Urinary bladder (tissue), 3 donors: ENCODE measurements at regions not wholly inside any gene's neighbourhood (a gene's known extent, or its start where the extent isn't known, plus 50 kb on each side); places are given as distances from the start of the nearest gene placed in this dataset.
"Not testable (repeated sequence)": the region's sequence is repeated elsewhere in the genome, so short reads cannot be mapped to it uniquely, and the experiment has no call there.

Experiments used
- DNase-seq: peaks from one replicate; pipeline ENCODE4 v3.0.0-alpha.2; 2015; ENCODE audit errors: extremely low spot score
- H3K27ac ChIP-seq: one replicate; pipeline ENCODE4 v1.5.1; 2013; ENCODE audit warnings: low read depth, mild to moderate bottlenecking, moderate library complexity
- H3K36me3 ChIP-seq: one replicate; pipeline ENCODE4 v1.6.1; 2013; ENCODE audit warnings: mild to moderate bottlenecking, moderate library complexity; ENCODE audit not compliant: insufficient read depth
- H3K4me1 ChIP-seq: one replicate; pipeline ENCODE4 v1.6.1; 2013; ENCODE audit warnings: mild to moderate bottlenecking, moderate library complexity; ENCODE audit not compliant: insufficient read depth
- H3K4me3 ChIP-seq: one replicate; pipeline ENCODE4 v1.5.1; 2013; ENCODE audit warnings: low read depth, low read length
- WGBS: extraction: QIAGEN DNeasy Blood & Tissue Kit; methylation state at CpG from one replicate; pipeline ENCODE4 v1.1.7; 2013; 5-methylcytosine and 5-hydroxymethylcytosine counted together
- donor health status: healthy with polysubstance abuse.
- donor health status: healthy.

GRCh38 chr2:34199971-34200370, 600.9 kb upstream of the FAM98A start:
- Histone ChIP-seq H3K4me3 (no peak overlapping the region), H3K4me1 (no peaks in the 10 kb centered on the region), H3K27ac (no peak overlapping the region), H3K36me3 (no peaks in the 10 kb centered on the region)
- DNase-seq, result no peak

DNA sequence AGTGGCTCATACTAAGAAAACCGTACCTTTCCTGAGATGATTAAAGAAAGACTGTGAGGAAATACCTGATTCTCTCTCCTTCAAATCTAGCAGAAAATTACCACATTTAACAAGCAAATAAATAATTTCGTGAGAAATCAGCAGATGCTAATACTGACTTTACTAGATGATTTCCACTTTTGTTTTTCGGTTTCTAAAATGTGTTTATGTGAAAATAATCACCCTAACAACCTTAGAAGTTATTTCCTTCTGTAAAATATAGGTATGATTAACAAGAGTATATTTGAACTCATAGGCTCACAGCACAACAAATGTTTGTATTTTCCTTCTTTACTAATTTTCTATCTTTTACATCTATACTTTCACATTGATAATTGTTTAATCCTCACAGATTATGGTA, 594.1 kb upstream of the FAM98A start:
- no peak overlapping the region for H3K4me3 ChIP-seq
- no peak overlapping the region for H3K27ac ChIP-seq
- no peaks in the 10 kb centered on the region for H3K36me3 ChIP-seq
- DNase-seq, result no peak
- H3K4me1 ChIP-seq, result no peaks in the 10 kb centered on the region
- WGBS, result 86% methylated on average over 3 of the region's 3 CpGs

DNA sequence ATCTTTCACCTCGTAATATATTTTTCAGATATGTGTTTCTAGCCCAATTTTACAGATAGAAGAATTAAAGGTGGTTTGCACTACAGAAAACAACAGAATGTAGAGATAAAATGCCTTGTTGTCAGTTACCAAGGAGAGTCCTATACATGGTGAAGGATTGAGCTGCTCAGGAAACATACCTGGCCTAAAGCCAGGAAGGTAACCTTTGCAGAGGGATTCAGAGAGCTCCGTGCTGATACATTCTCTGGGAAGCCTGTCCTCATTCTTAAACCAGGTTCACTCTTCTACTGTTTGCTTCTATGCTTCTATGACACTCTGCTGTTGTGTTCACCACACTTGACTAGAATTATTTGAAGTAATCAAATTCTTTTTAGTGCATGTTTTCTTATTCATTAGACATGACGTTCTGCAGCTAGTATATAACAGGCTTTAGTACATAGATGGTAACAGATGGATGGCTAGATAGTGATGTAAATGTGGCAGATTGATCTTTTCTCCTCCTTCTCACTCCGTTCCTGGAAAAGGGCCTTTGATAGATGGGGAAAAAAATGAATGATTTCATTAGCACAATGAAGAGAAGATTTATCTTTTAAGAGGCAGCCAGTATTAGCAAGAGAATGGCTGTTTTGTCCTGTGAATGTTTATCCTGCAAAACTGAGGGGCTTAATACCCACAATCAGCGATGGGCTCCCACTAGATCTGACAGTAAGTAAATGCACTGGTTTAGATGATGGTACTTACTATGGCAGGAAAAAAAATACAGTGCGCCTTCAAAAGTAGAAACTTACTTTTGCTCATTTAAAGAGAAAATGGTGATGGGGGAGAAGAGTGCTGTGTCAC, 589.6 kb upstream of the FAM98A start:
- H3K27ac ChIP-seq, result no peak overlapping the region
- H3K36me3 ChIP-seq, result no peaks in the 10 kb centered on the region
- H3K4me3 ChIP-seq, result no peak overlapping the region
- 56% methylated on average over 6 of the region's 6 CpGs for WGBS
- DNase-seq, result no peak
- no peaks in the 10 kb centered on the region for H3K4me1 ChIP-seq

- H3K4me3 ChIP-seq, result no peak overlapping the region
- DNase-seq, result no peak
- no peak overlapping the region for H3K27ac ChIP-seq
- H3K36me3 ChIP-seq, result no peaks in the 10 kb centered on the region
- no peaks in the 10 kb centered on the region for H3K4me1 ChIP-seq
- WGBS, result 58% methylated on average over 3 of the region's 3 CpGs
These were observed 580.4 kb upstream of the FAM98A start for GRCh38 chr2:34179511-34179910.

DNA sequence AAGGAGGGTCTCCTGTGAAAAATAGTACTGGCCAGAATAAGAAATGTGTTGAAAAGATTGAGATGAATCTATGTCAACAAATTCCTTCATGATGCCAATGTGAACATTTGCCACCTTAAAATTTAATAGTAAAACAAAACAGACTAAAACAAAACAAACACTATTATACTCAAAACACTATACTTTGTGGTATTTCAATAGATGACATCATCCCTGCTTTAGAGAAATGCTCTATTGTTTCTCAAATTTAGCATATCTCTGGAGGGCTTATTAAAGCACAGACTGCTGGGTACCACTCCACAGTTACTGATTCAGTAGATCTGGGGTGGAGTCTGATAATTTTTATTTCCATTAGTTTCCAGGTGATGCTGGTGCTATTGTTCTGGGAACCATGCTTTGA, 579.4 kb upstream of the FAM98A start:
- H3K4me3 ChIP-seq, result no peak overlapping the region
- no peaks in the 10 kb centered on the region for H3K36me3 ChIP-seq
- no peaks in the 10 kb centered on the region for H3K4me1 ChIP-seq
- H3K27ac ChIP-seq, result no peak overlapping the region
- DNase-seq, result no peak

DNA sequence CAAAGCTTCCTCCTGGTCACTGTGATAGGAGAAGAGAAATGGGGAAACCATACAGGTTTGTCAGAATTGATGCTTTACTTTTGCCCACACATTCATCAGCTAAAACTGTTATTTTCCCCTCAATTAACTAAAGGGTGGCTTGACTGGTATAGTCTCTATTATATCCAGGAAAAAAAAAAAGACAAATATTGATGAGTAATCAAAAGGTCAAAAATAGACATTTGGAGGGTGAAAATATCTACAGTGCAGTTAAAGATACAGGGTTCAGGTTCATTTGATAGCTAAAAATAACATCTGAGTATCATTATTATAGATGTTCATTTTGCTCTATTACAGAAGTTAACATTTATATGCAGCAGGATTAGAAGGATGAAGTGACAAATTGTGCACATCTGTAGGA, 577.6 kb upstream of the FAM98A start:
- Histone ChIP-seq H3K27ac (no peak overlapping the region), H3K4me3 (no peak overlapping the region), H3K36me3 (no peaks in the 10 kb centered on the region), H3K4me1 (no peaks in the 10 kb centered on the region)
- DNase-seq, result no peak

DNA sequence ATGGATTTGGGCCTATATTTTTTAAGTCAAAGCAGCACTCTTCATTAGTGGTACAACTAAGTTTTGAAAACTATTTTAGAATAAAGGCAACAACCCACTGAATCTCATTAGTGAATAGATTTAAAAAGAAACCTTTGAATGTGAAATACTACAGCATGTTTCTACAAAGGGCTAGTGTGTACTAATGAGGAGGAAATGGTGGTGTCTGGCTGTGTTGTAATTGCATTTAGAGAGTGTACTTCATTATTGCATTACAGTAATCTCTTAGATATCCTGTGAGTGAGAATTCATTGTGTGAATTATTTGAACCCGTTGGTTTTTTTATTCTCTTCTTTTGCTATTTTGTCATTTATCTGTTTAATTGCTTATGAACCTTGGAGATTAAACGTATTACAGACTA, 575.4 kb upstream of the FAM98A start:
- WGBS, result 82% methylated on average over 2 of the region's 2 CpGs
- Histone ChIP-seq H3K27ac (no peak overlapping the region), H3K4me3 (no peak overlapping the region), H3K36me3 (no peaks in the 10 kb centered on the region), H3K4me1 (no peaks in the 10 kb centered on the region)
- no peak for DNase-seq

GRCh38 chr2:34162231-34162630, 563.1 kb upstream of the FAM98A start:
- WGBS, result 86% methylated on average over 4 of the region's 4 CpGs
- no peaks in the 10 kb centered on the region for H3K36me3 ChIP-seq
- H3K27ac ChIP-seq, result no peak overlapping the region
- DNase-seq, result no peak
- no peaks in the 10 kb centered on the region for H3K4me1 ChIP-seq
- H3K4me3 ChIP-seq, result no peak overlapping the region

- WGBS, result 84% methylated on average over 3 of the region's 3 CpGs
- Histone ChIP-seq H3K4me3 (no peak overlapping the region), H3K27ac (no peak overlapping the region), H3K4me1 (no peaks in the 10 kb centered on the region), H3K36me3 (no peaks in the 10 kb centered on the region)
- DNase-seq, result no peak
These were observed 562.5 kb upstream of the FAM98A start for GRCh38 chr2:34161549-34161948.

DNA sequence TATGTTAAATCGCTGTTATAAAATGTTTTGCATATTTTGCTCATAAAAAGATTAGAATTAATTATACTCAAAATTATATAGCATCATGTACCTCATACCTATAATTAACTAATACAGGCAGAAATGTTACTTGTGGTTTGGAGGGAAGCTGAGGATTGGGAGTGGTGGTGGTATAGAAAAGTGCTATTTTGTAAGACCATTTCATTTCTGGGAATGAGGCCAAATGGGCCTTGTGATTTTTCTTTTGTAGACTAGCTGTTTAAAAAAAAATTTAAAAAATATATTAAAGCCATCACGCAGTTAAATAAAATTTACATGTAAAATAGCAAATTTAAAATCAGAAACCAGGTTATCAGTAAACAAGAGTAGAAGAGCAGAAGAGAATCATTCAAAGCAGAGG, 560.8 kb upstream of the FAM98A start:
- WGBS, result 94% methylated on average over 2 of the region's 2 CpGs
- no peaks in the 10 kb centered on the region for H3K36me3 ChIP-seq
- no peak overlapping the region for H3K27ac ChIP-seq
- DNase-seq, result no peak
- H3K4me1 ChIP-seq, result no peaks in the 10 kb centered on the region
- no peak overlapping the region for H3K4me3 ChIP-seq

- WGBS, result 85% methylated on average over 1 of the region's 1 CpG
- H3K27ac ChIP-seq, result no peak overlapping the region
- no peak for DNase-seq
- H3K4me1 ChIP-seq, result no peaks in the 10 kb centered on the region
- H3K4me3 ChIP-seq, result no peak overlapping the region
- no peaks in the 10 kb centered on the region for H3K36me3 ChIP-seq
These were observed 554.4 kb upstream of the FAM98A start for GRCh38 chr2:34153484-34153883.

DNA sequence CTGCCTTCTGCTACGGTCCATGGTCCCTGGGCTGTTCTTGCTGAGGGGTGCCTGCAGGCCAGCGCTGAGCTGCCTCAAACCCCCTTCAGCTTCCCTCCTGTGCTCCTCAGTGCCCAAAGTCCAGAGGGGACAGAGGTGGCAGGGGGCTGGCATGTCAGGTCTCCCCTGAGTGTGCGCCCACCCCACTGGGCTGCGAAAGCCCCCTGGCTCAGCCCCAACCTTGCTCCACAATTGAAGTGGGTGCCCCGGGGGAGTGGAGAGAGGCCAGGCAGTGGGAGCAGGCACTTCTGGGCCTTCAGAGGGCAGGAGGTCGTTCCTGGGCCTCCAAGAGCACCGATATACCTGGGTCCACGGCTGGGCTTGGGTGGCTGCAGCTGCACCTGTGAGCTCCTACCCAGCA, 548.7 kb upstream of the FAM98A start:
- 93% methylated on average over 8 of the region's 8 CpGs for WGBS
- Histone ChIP-seq H3K4me3 (no peak overlapping the region), H3K27ac (no peak overlapping the region), H3K36me3 (no peaks in the 10 kb centered on the region), H3K4me1 (no peaks in the 10 kb centered on the region)
- DNase-seq, result no peak

GRCh38 chr2:34143149-34143548, 544.0 kb upstream of the FAM98A start:
- WGBS, result 67% methylated on average over 1 of the region's 1 CpG
- no peaks in the 10 kb centered on the region for H3K4me1 ChIP-seq
- H3K27ac ChIP-seq, result no peak overlapping the region
- H3K36me3 ChIP-seq, result no peaks in the 10 kb centered on the region
- no peak for DNase-seq
- no peak overlapping the region for H3K4me3 ChIP-seq

GRCh38 chr2:34142531-34143008, 543.5 kb upstream of the FAM98A start:
- not testable (repeated sequence) for H3K4me3 ChIP-seq, H3K36me3 ChIP-seq, DNase-seq, H3K4me1 ChIP-seq, H3K27ac ChIP-seq
- 98% methylated on average over 18 of the region's 18 CpGs for WGBS

GRCh38 chr2:34133065-34133464, 534.0 kb upstream of the FAM98A start:
- DNase-seq, H3K4me3 ChIP-seq, H3K27ac ChIP-seq, H3K4me1 ChIP-seq, H3K36me3 ChIP-seq: not testable (repeated sequence)
- 97% methylated on average over 24 of the region's 24 CpGs for WGBS
